ENCODE measurements at regions not wholly inside any gene's neighbourhood (a gene's known extent, or its start where the extent isn't known, plus 50 kb on each side); places are given as distances from the start of the nearest gene placed in this dataset.

GRCh38 chr7:130906575-130906974 lies 172.6 kb upstream of the KLF14 start:
- no peaks in the 10 kb centered on the region for H3K36me3 ChIP-seq (ENCODE audit: control insufficient read depth in 2 of 2, insufficient read depth in 2 of 2, low read length in 2 of 2)
- H3K27ac ChIP-seq (ENCODE audit: low read length), result no peak overlapping the region
- no peak overlapping the region for H3K9ac ChIP-seq (ENCODE audit: low read length in 2 of 2)
- H3K9me3 ChIP-seq (ENCODE audit: control insufficient read depth in 2 of 2, low read length in 2 of 2), result no peaks in the 10 kb centered on the region
- no peak overlapping the region for H3K4me3 ChIP-seq (ENCODE audit: low read length in 2 of 2)
- H3K27me3 ChIP-seq (ENCODE audit: control insufficient read depth in 1 of 2, insufficient read depth in 2 of 2, low read length in 2 of 2), result no peaks in the 10 kb centered on the region
- peaks cover 31% of the 10 kb centered on the region for H3K4me1 ChIP-seq (ENCODE audit: control insufficient read depth, insufficient read depth, low read length)

GRCh38 chr7:130907439-130907838 lies 173.4 kb upstream of the KLF14 start:
- Histone ChIP-seq H3K4me3 (ENCODE audit: low read length in 2 of 2) (no peak overlapping the region), H3K9ac (ENCODE audit: low read length in 2 of 2) (no peak overlapping the region), H3K9me3 (ENCODE audit: control insufficient read depth in 2 of 2, low read length in 2 of 2) (no peaks in the 10 kb centered on the region), H3K27ac (ENCODE audit: low read length) (no peak overlapping the region), H3K36me3 (ENCODE audit: control insufficient read depth in 2 of 2, insufficient read depth in 2 of 2, low read length in 2 of 2) (no peaks in the 10 kb centered on the region), H3K27me3 (ENCODE audit: control insufficient read depth in 1 of 2, insufficient read depth in 2 of 2, low read length in 2 of 2) (no peaks in the 10 kb centered on the region), H3K4me1 (ENCODE audit: control insufficient read depth, insufficient read depth, low read length) (peaks cover 27% of the 10 kb centered on the region)

GRCh38 chr7:130908345-130909160 lies 174.5 kb upstream of the KLF14 start:
- Histone ChIP-seq H3K36me3 (ENCODE audit: control insufficient read depth in 2 of 2, insufficient read depth in 2 of 2, low read length in 2 of 2) (no peaks in the 10 kb centered on the region), H3K9me3 (ENCODE audit: control insufficient read depth in 2 of 2, low read length in 2 of 2) (no peaks in the 10 kb centered on the region), H3K27ac (ENCODE audit: low read length) (no peak overlapping the region), H3K9ac (ENCODE audit: low read length in 2 of 2) (no peak overlapping the region), H3K4me3 (ENCODE audit: low read length in 2 of 2) (no peak overlapping the region), H3K27me3 (ENCODE audit: control insufficient read depth in 1 of 2, insufficient read depth in 2 of 2, low read length in 2 of 2) (no peaks in the 10 kb centered on the region), H3K4me1 (ENCODE audit: control insufficient read depth, insufficient read depth, low read length) (peaks cover 24% of the 10 kb centered on the region)

- Histone ChIP-seq H3K9ac (ENCODE audit: low read length in 2 of 2) (no peak overlapping the region), H3K4me1 (ENCODE audit: control insufficient read depth, insufficient read depth, low read length) (peaks cover 24% of the 10 kb centered on the region), H3K27ac (ENCODE audit: low read length) (no peak overlapping the region), H3K27me3 (ENCODE audit: control insufficient read depth in 1 of 2, insufficient read depth in 2 of 2, low read length in 2 of 2) (no peaks in the 10 kb centered on the region), H3K9me3 (ENCODE audit: control insufficient read depth in 2 of 2, low read length in 2 of 2) (no peaks in the 10 kb centered on the region), H3K36me3 (ENCODE audit: control insufficient read depth in 2 of 2, insufficient read depth in 2 of 2, low read length in 2 of 2) (no peaks in the 10 kb centered on the region), H3K4me3 (ENCODE audit: low read length in 2 of 2) (no peak overlapping the region)
These were observed 175.3 kb upstream of the KLF14 start for GRCh38 chr7:130909161-130909836.

GRCh38 chr7:130909881-130910672 lies 176.1 kb upstream of the KLF14 start:
- Histone ChIP-seq H3K9ac (ENCODE audit: low read length in 2 of 2) (no peak overlapping the region), H3K27ac (ENCODE audit: low read length) (no peak overlapping the region), H3K4me1 (ENCODE audit: control insufficient read depth, insufficient read depth, low read length) (peaks cover 23% of the 10 kb centered on the region), H3K27me3 (ENCODE audit: control insufficient read depth in 1 of 2, insufficient read depth in 2 of 2, low read length in 2 of 2) (no peaks in the 10 kb centered on the region), H3K4me3 (ENCODE audit: low read length in 2 of 2) (no peak overlapping the region), H3K9me3 (ENCODE audit: control insufficient read depth in 2 of 2, low read length in 2 of 2) (no peaks in the 10 kb centered on the region), H3K36me3 (ENCODE audit: control insufficient read depth in 2 of 2, insufficient read depth in 2 of 2, low read length in 2 of 2) (no peaks in the 10 kb centered on the region)

GRCh38 chr7:130910949-130911944 lies 177.2 kb upstream of the KLF14 start:
- peaks cover 29% of the 10 kb centered on the region for H3K4me1 ChIP-seq (ENCODE audit: control insufficient read depth, insufficient read depth, low read length)
- no peak overlapping the region for H3K27ac ChIP-seq (ENCODE audit: low read length)
- no peak overlapping the region for H3K4me3 ChIP-seq (ENCODE audit: low read length in 2 of 2)
- H3K36me3 ChIP-seq (ENCODE audit: control insufficient read depth in 2 of 2, insufficient read depth in 2 of 2, low read length in 2 of 2), result no peaks in the 10 kb centered on the region
- H3K27me3 ChIP-seq (ENCODE audit: control insufficient read depth in 1 of 2, insufficient read depth in 2 of 2, low read length in 2 of 2), result no peaks in the 10 kb centered on the region
- no peaks in the 10 kb centered on the region for H3K9me3 ChIP-seq (ENCODE audit: control insufficient read depth in 2 of 2, low read length in 2 of 2)
- H3K9ac ChIP-seq (ENCODE audit: low read length in 2 of 2), result no peak overlapping the region

GRCh38 chr7:130912082-130912861 lies 178.3 kb upstream of the KLF14 start:
- H3K4me1 ChIP-seq (ENCODE audit: control insufficient read depth, insufficient read depth, low read length), result peaks cover 29% of the 10 kb centered on the region
- H3K9me3 ChIP-seq (ENCODE audit: control insufficient read depth in 2 of 2, low read length in 2 of 2), result no peaks in the 10 kb centered on the region
- H3K27ac ChIP-seq (ENCODE audit: low read length), result peak overlapping the region; percentile 38
- peak overlapping the region; percentile 66 to 73 for H3K4me3 ChIP-seq (ENCODE audit: low read length in 2 of 2)
- peak overlapping the region; percentile 55 for H3K9ac ChIP-seq (ENCODE audit: low read length in 2 of 2)
- H3K36me3 ChIP-seq (ENCODE audit: control insufficient read depth in 2 of 2, insufficient read depth in 2 of 2, low read length in 2 of 2), result no peaks in the 10 kb centered on the region
- no peaks in the 10 kb centered on the region for H3K27me3 ChIP-seq (ENCODE audit: control insufficient read depth in 1 of 2, insufficient read depth in 2 of 2, low read length in 2 of 2)

GRCh38 chr7:130912862-130913638 lies 179.0 kb upstream of the KLF14 start:
- peaks cover 29% of the 10 kb centered on the region for H3K4me1 ChIP-seq (ENCODE audit: control insufficient read depth, insufficient read depth, low read length)

More at GRCh38 chr7:130912862-130913638, 179.0 kb upstream of the KLF14 start:
- Histone ChIP-seq H3K9ac (ENCODE audit: low read length in 2 of 2) (peak overlapping the region; percentile 55), H3K27ac (ENCODE audit: low read length) (peak overlapping the region; percentile 38), H3K27me3 (ENCODE audit: control insufficient read depth in 1 of 2, insufficient read depth in 2 of 2, low read length in 2 of 2) (no peaks in the 10 kb centered on the region), H3K4me3 (ENCODE audit: low read length in 2 of 2) (peak overlapping the region; percentile 66 to 73), H3K36me3 (ENCODE audit: control insufficient read depth in 2 of 2, insufficient read depth in 2 of 2, low read length in 2 of 2) (no peaks in the 10 kb centered on the region), H3K9me3 (ENCODE audit: control insufficient read depth in 2 of 2, low read length in 2 of 2) (no peaks in the 10 kb centered on the region)

All from stomach smooth muscle (tissue), 2 donors.